A549 (cell line): ENCODE measurements at regions not wholly inside any gene's neighbourhood (a gene's known extent, or its start where the extent isn't known, plus 50 kb on each side); places are given as distances from the start of the nearest gene placed in this dataset.

Experiments
- ATAC-seq, 2 experiments: fragments of 200-7000 bp in 1 of 2; fragments of >200 bp in 1 of 2; cut with Nextera tagmentation in 1 of 2; cut with Tn5 transposase in 1 of 2; 3 replicates each; pipeline versions ENCODE4 v1.8.0 to v1.9.1; 2018 to 2020; ENCODE audit warnings: mild to moderate bottlenecking in 1 of 2, moderate library complexity in 1 of 2
- CTCF ChIA-PET: fragments of 300-600 bp; sonication (Branson Sonifier 250); formaldehyde crosslinking; extraction: SDS; loops from one replicate; lab custom pipeline; 2021; ENCODE audit warnings: antibody characterized with exemption, inconsistent platforms; lab: Yijun Ruan, JAX
- POLR2A ChIA-PET: fragments of 350-600 bp; formaldehyde crosslinking; extraction: SDS; loops from one replicate; lab custom pipeline; 2021; ENCODE audit warnings: antibody characterized with exemption, inconsistent platforms; lab: Yijun Ruan, JAX
- DNase-seq, 2 experiments: peaks; one replicate each; pipeline versions ENCODE4 v3.0.0 to v3.0.0-alpha.2; 2011 to 2016; ENCODE audit warnings: low read depth in 1 of 2, low spot score in 1 of 2
- FAIRE-seq: peaks from 2 replicates; lab custom pipeline; 2011; peaks lifted over from hg19 to GRCh38; lab: Jason Lieb, UNC
- H3K27ac ChIP-seq, 2 experiments: fragments of >200 bp; sonication (Bioruptor Twin); formaldehyde crosslinking; 3 replicates each; pipeline ENCODE4 v1.5.1; 2016 to 2017
- H3K4me1 ChIP-seq: fragments of >200 bp; sonication (Bioruptor Twin); formaldehyde crosslinking; 3 replicates; pipeline ENCODE4 v1.6.1; 2016
- H3K4me2 ChIP-seq: fragments of >200 bp; sonication (Bioruptor Twin); formaldehyde crosslinking; 3 replicates; pipeline ENCODE4 v1.6.1; 2016
- H3K4me3 ChIP-seq: fragments of >200 bp; sonication (Bioruptor Twin); formaldehyde crosslinking; 3 replicates; pipeline ENCODE4 v1.5.1; 2016
- H3K9me3 ChIP-seq: fragments of >200 bp; sonication (Bioruptor Twin); formaldehyde crosslinking; 3 replicates; pipeline ENCODE4 v1.6.1; 2016
- CHD2 ChIP-seq: fragments of 150-350 bp; IDR thresholded peaks from 2 replicates; pipeline ENCODE4 v1.6.1; 2014; ENCODE audit warnings: low read length; ENCODE audit not compliant: partially characterized antibody
- CHD4 ChIP-seq: fragments of 200-600 bp; sonication (generic); IDR thresholded peaks from 2 replicates; pipeline ENCODE4 v1.6.1; 2016; ENCODE audit warnings: antibody characterized with exemption, mild to moderate bottlenecking, borderline replicate concordance
- EHMT2 ChIP-seq: fragments of 200-600 bp; sonication (generic); IDR thresholded peaks from 2 replicates; pipeline ENCODE4 v1.6.1; 2016; ENCODE audit warnings: antibody characterized with exemption, low read depth, mild to moderate bottlenecking, moderate library complexity
- EP300 ChIP-seq, 2 experiments: fragments of >200 bp; sonication (Bioruptor Twin); formaldehyde crosslinking; IDR thresholded peaks; 2 replicates in 1 of 2; 3 replicates in 1 of 2; pipeline ENCODE4 v1.6.1; 2016 to 2017
- FOXS1 ChIP-seq: fragments of 250-450 bp; sonication (Bioruptor Pico); IDR thresholded peaks from 2 replicates; pipeline ENCODE4 v1.5.0; 2020; ENCODE audit warnings: mild to moderate bottlenecking, moderate library complexity
- HDAC2 ChIP-seq: fragments of 200-600 bp; sonication (generic); IDR thresholded peaks from 2 replicates; pipeline ENCODE4 v1.6.1; 2016
- HOXA7 ChIP-seq: fragments of 250-450 bp; sonication (Bioruptor Pico); IDR thresholded peaks from 2 replicates; pipeline ENCODE4 v1.5.0; 2020; ENCODE audit warnings: mild to moderate bottlenecking, moderate library complexity
- HOXB5 ChIP-seq: fragments of 250-450 bp; sonication (Bioruptor Pico); IDR thresholded peaks from 2 replicates; pipeline ENCODE4 v1.5.0; 2020; ENCODE audit warnings: mild to moderate bottlenecking, moderate library complexity
- JUN ChIP-seq, 2 experiments: fragments of >200 bp; sonication (Bioruptor Twin); formaldehyde crosslinking; IDR thresholded peaks; 2 replicates in 1 of 2; 3 replicates in 1 of 2; pipeline ENCODE4 v1.6.1; 2016 to 2017
- KDM1A ChIP-seq: fragments of 200-600 bp; sonication (generic); IDR thresholded peaks from 2 replicates; pipeline ENCODE4 v1.6.1; 2016; ENCODE audit warnings: low read depth, mild to moderate bottlenecking
- MYC ChIP-seq: IDR thresholded peaks from 2 replicates; pipeline ENCODE4 v1.6.1; 2012; ENCODE audit warnings: mild to moderate bottlenecking, inconsistent platforms, low read length, improper control_type of control experiment, borderline replicate concordance
- NFE2L2 ChIP-seq: fragments of 150-350 bp; conservative IDR thresholded peaks from 2 replicates; pipeline ENCODE4 v1.6.1; 2014; ENCODE audit warnings: low read length
- NPAS2 ChIP-seq: fragments of 250-450 bp; sonication (Bioruptor Pico); IDR thresholded peaks from 2 replicates; pipeline ENCODE4 v1.8.0; 2022; ENCODE audit warnings: mild to moderate bottlenecking, moderate library complexity, borderline replicate concordance
- POLR2A ChIP-seq: IDR thresholded peaks from 2 replicates; pipeline ENCODE4 v1.6.1; 2012; ENCODE audit warnings: mild to moderate bottlenecking, low read length
- POLR2AphosphoS2 ChIP-seq: conservative IDR thresholded peaks from 2 replicates; pipeline ENCODE4 v1.6.1; 2012; ENCODE audit warnings: low read length, improper control_type of control experiment, inconsistent platforms
- RAD21 ChIP-seq, 2 experiments: fragments of >200 bp in 1 of 2; sonication (Bioruptor Twin) in 1 of 2; formaldehyde crosslinking in 1 of 2; IDR thresholded peaks in 1 of 2; conservative IDR thresholded peaks in 1 of 2; 2 replicates in 1 of 2; 3 replicates in 1 of 2; pipeline ENCODE4 v1.6.1; 2012 to 2018; ENCODE audit warnings: inconsistent platforms in 1 of 2
- RFX5 ChIP-seq: fragments of 450-650 bp; IDR thresholded peaks from 2 replicates; pipeline ENCODE4 v1.7.1; 2014; ENCODE audit warnings: antibody characterized with exemption, mild to moderate bottlenecking, moderate library complexity
- TP53 ChIP-seq: fragments of 250-450 bp; sonication (Bioruptor Pico); IDR thresholded peaks from 2 replicates; pipeline ENCODE4 v1.5.0; 2021; ENCODE audit warnings: mild to moderate bottlenecking, moderate library complexity
- ZFP36 ChIP-seq: fragments of 450-650 bp; IDR thresholded peaks from 2 replicates; pipeline ENCODE4 v1.6.1; 2014; ENCODE audit warnings: borderline replicate concordance; ENCODE audit not compliant: partially characterized antibody
- ZNF302 ChIP-seq: fragments of 250-450 bp; sonication (Bioruptor Pico); IDR thresholded peaks from 2 replicates; pipeline ENCODE4 v1.9.0; 2021; ENCODE audit warnings: inconsistent platforms, mild to moderate bottlenecking, moderate library complexity
- WGBS: methylation state at CpG from one replicate; pipeline ENCODE4 v1.1.6; 2017; ENCODE audit errors: missing lambda C conversion rate; 5-methylcytosine and 5-hydroxymethylcytosine counted together
- TF ChIP-seq, protein P1 (sequence below): fragments of >200 bp; sonication (Bioruptor Twin); formaldehyde crosslinking; IDR thresholded peaks from 3 replicates; pipeline ENCODE4 v1.6.1; 2016
- TF ChIP-seq, protein P2 (sequence below): IDR thresholded peaks from 2 replicates; pipeline ENCODE4 v1.6.1; 2012
- TF ChIP-seq, protein P3 (sequence below): fragments of 250-450 bp; sonication (Bioruptor Pico); IDR thresholded peaks from 2 replicates; pipeline ENCODE4 v1.5.0; 2021; ENCODE audit warnings: mild to moderate bottlenecking, moderate library complexity, borderline replicate concordance
- TF ChIP-seq, protein P4 (sequence below): fragments of 150-350 bp; IDR thresholded peaks from 2 replicates; pipeline ENCODE4 v1.6.1; 2014; ENCODE audit warnings: low read depth, mild to moderate bottlenecking, low read length
- TF ChIP-seq, protein P5 (sequence below): fragments of 250-450 bp; sonication (Bioruptor Pico); IDR thresholded peaks from 2 replicates; pipeline ENCODE4 v1.5.0; 2020; ENCODE audit warnings: low read depth, mild to moderate bottlenecking, moderate library complexity

DNA sequence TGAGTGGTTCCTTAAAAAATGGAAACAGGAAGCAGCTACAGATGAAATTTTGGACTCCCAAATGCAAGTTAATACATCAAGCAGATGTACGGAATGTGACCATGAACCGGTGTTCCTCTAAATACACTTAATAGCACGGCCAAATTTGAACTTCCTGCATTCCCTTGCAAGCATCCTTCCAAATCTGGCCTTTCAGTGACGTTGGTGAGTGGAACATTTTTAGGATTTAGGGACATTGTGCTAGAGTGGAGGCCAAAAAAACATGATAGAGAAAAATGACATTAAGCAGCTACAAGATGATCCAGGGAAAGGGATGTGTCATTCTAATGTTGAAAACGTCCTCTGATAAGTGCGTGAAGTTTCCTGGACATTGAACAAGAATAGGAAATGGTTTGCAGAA lies 62.1 kb downstream of the CTAGE1 start:
- ATAC-seq = no peak
- ChIA-PET CTCF (interaction anchor here (0.7 kb wide), 1 partner anchor 92 kb away, joined by 7 read pairs; no protein-coding TSS in a partner anchor), POLR2A (no interaction called here)
- 75% methylated on average over 6 of the region's 6 CpGs for WGBS
- Histone ChIP-seq H3K4me2 (no peak overlapping the region), H3K27ac (no peak overlapping the region), H3K4me3 (no peak overlapping the region), H3K4me1 (no peaks in the 10 kb centered on the region), H3K9me3 (no peaks in the 10 kb centered on the region)
- DNase-seq = no peak
- FAIRE-seq = no peak
- no peak for TF ChIP-seq TP53
- no peak for TF ChIP-seq RFX5
- TF ChIP-seq, protein P1, sequence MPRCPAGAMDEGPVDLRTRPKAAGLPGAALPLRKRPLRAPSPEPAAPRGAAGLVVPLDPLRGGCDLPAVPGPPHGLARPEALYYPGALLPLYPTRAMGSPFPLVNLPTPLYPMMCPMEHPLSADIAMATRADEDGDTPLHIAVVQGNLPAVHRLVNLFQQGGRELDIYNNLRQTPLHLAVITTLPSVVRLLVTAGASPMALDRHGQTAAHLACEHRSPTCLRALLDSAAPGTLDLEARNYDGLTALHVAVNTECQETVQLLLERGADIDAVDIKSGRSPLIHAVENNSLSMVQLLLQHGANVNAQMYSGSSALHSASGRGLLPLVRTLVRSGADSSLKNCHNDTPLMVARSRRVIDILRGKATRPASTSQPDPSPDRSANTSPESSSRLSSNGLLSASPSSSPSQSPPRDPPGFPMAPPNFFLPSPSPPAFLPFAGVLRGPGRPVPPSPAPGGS = no peak
- TF ChIP-seq, protein P2, sequence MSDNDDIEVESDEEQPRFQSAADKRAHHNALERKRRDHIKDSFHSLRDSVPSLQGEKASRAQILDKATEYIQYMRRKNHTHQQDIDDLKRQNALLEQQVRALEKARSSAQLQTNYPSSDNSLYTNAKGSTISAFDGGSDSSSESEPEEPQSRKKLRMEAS = no peak
- TF ChIP-seq, protein P3, sequence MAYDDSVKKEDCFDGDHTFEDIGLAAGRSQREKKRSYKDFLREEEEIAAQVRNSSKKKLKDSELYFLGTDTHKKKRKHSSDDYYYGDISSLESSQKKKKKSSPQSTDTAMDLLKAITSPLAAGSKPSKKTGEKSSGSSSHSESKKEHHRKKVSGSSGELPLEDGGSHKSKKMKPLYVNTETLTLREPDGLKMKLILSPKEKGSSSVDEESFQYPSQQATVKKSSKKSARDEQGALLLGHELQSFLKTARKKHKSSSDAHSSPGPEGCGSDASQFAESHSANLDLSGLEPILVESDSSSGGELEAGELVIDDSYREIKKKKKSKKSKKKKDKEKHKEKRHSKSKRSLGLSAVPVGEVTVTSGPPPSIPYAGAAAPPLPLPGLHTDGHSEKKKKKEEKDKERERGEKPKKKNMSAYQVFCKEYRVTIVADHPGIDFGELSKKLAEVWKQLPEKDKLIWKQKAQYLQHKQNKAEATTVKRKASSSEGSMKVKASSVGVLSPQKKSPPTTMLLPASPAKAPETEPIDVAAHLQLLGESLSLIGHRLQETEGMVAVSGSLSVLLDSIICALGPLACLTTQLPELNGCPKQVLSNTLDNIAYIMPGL (CRISPR knock-in tag) = no peak
- no peak for TF ChIP-seq NFE2L2
- TF ChIP-seq ZFP36 = no peak
- no peak for TF ChIP-seq NPAS2 (CRISPR knock-in tag)
- no peak for TF ChIP-seq EP300 (IDR thresholded peaks at IDR 0.05)

DNA sequence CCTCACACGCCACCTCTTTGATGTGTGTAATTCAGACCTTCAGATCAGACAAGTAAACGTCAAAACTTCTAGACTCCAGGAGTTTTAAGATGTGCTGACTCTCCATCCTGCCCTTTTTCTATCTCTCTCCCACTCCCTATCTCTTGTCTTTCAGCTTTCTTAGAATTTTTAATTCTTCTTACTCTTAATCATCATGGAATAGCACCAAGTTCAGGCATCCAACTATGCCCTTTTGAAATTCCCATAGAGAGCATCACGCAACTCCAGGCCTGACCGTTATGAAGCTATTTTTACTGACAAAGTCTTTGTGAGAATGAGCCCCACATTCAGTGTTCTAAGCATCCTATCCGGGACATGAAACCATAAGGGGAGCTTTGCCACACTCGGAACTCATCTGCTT lies 62.6 kb downstream of the CTAGE1 start:
- no peak overlapping the region for H3K4me3 ChIP-seq
- H3K27ac ChIP-seq = no peak overlapping the region
- WGBS = 87% methylated on average over 6 of the region's 6 CpGs
- TF ChIP-seq CHD2 (no peak), HDAC2 (no peak), KDM1A (no peak), EHMT2 (no peak), CHD4 (no peak), HOXB5 (CRISPR knock-in tag) (no peak), RAD21 (conservative IDR thresholded peaks at IDR 0.05 in 1 of 2, IDR thresholded peaks at IDR 0.05 in 1 of 2) (no peak), POLR2AphosphoS2 (no peak), POLR2A (no peak), FOXS1 (CRISPR knock-in tag) (no peak), HOXA7 (CRISPR knock-in tag) (no peak), JUN (IDR thresholded peaks at IDR 0.05) (no peak), TP53 (no peak), MYC (no peak), NFE2L2 (no peak), ZNF302 (no peak)
- TF ChIP-seq, protein P4, sequence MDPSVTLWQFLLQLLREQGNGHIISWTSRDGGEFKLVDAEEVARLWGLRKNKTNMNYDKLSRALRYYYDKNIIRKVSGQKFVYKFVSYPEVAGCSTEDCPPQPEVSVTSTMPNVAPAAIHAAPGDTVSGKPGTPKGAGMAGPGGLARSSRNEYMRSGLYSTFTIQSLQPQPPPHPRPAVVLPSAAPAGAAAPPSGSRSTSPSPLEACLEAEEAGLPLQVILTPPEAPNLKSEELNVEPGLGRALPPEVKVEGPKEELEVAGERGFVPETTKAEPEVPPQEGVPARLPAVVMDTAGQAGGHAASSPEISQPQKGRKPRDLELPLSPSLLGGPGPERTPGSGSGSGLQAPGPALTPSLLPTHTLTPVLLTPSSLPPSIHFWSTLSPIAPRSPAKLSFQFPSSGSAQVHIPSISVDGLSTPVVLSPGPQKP = no peak
- TF ChIP-seq, protein P5, sequence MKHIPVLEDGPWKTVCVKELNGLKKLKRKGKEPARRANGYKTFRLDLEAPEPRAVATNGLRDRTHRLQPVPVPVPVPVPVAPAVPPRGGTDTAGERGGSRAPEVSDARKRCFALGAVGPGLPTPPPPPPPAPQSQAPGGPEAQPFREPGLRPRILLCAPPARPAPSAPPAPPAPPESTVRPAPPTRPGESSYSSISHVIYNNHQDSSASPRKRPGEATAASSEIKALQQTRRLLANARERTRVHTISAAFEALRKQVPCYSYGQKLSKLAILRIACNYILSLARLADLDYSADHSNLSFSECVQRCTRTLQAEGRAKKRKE (CRISPR knock-in tag) = no peak
- TF ChIP-seq, protein P1 = no peak
- no peaks in the 10 kb centered on the region for H3K9me3 ChIP-seq
- no peak for DNase-seq
- CTCF ChIA-PET = interaction anchor here (0.7 kb wide), 1 partner anchor 93 kb away, joined by 7 read pairs; no protein-coding TSS in a partner anchor
- no peak overlapping the region for H3K4me2 ChIP-seq
- no peak for FAIRE-seq
- POLR2A ChIA-PET = no interaction called here
- no peaks in the 10 kb centered on the region for H3K4me1 ChIP-seq
- no peak for ATAC-seq
